Kidney capillary endothelial cell (primary cell): ENCODE measurements at regions not wholly inside any gene's neighbourhood (a gene's known extent, or its start where the extent isn't known, plus 50 kb on each side); places are given as distances from the start of the nearest gene placed in this dataset.

ENCODE experiments used
- DNase-seq: peaks from one replicate; pipeline ENCODE4 v3.0.0-alpha.2; 2018; ENCODE audit warnings: low spot score

DNA sequence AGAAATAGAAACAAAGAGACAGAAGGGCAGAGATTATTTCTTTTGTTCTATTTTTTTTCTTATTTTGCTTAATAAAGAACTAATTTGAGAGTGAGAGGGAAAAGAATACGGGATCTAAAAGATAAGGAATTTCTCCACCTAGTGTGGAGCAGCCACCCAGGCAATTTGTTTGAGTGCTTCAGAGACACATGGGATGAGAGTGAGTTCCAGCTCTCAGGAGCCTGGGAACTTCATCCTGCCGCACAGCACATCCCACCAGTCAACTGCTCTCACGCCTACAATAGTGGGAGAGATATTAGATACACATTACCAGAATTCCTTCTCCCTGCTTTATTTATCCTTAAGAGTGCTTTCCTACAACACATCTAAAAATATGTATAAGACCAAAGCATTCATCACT, 946.4 kb downstream of the PDHA2 start:
- no peak for DNase-seq

DNA sequence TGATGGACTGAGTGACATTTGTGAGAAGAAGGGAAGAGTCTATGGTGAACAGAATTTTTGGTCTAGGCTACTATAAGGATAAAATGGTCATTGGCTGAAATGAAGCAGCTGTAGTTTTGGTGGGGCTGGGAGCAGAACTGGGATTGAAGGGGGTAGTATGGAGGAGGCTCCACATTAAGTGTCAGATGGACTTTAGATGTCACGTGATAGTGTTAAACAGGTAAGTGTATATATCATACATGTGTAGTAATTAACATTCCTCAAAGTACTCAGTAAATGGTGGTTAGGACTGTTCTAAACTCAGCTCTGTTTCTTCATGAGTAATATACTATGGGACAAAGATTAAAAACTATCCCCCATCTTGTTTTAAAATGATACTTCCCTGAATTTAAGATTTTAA, 947.9 kb downstream of the PDHA2 start:
- DNase-seq: no peak

DNA sequence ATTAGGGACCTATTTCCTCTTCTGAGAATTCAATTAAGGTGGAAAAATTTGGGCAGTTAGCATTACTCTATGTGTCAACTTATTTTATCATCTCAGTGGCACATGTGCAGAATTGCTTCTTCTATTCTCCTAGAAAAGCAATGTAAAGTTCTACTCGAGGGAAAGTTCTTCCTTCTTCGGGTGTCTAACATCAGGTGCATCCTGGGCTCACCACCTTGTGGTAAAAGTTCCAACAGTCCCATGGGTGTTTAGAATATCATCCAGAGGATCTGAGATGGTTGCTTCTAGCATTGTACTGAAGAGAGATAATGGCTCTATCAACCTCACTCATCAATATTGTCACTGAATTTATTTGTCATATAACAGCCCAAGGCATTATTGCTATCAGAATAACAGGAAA, 969.7 kb downstream of the PDHA2 start:
- DNase-seq: no peak

DNA sequence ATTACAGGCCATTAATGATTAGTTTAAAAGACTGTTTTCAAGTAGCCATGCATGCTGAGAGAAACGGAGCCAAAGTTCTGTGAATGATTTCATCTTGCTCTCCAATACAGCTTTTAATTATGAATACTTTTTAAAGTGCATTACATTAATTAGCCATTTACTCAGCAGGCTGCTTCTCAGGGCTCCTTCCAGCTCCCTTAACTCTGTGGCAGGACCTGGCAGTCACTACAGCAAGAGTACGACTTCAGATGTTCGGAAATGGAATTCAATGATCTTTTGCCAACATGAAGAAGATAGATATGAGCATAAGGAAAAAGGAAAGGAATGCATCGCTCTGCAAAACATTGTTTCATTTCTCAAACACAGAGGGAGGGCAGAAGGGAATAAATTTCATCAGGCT, 987.2 kb downstream of the PDHA2 start:
- DNase-seq: no peak

DNA sequence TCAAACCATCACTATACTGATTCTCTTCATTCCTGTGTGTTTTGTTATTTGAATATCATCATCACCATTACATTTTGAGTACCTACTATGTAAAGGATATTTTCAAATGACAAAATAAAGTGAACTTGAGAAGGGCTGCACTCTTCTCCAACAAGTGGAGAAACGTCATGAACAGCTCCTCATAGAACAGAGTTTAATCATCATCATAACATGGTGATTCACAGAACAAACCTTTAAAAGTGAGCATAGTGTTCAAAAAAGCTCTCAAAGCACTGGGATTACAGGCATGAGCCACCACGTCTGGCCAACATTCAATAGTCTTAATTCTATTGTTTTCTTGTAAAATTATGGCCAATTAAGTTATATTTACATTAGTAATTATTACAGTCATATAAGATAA, 993.9 kb downstream of the PDHA2 start:
- no peak for DNase-seq

DNA sequence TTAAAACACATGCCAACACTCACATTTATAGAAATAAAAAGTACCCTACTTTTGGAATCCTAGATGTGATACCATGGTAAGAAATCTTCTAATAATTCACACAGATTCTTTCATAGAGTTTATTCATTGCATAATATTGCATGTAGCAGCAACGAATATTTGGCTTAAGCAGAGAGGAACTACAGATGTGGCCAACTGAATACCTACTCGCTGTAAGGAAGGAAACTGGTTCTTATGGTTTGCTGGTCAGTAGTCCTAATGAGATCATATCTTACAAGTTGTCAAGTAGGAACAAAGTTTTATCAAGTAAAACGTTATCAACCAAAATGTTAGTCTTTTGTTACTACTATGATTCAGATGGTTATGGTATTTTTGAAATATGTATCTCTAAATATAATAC, 996.1 kb downstream of the PDHA2 start:
- no peak for DNase-seq

DNA sequence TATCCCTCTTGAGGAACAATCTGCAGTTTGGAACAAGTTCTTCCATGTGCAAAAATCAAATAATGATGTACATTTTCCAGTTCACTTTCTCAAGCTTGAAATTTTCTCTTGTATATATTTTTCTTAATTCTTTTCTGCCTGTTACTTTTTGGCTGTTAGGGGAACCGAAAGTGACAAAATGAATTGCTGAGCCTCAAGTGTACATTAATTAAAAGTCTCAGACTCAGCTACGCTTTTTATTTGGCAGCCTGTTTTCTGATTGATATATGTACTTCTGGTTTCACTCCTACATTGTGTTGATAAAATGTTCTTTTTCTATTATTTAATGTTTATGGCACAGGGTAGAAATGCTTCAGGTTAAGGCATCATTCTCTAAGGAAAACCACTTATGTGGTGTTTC, 999.5 kb downstream of the PDHA2 start:
- no peak for DNase-seq

DNA sequence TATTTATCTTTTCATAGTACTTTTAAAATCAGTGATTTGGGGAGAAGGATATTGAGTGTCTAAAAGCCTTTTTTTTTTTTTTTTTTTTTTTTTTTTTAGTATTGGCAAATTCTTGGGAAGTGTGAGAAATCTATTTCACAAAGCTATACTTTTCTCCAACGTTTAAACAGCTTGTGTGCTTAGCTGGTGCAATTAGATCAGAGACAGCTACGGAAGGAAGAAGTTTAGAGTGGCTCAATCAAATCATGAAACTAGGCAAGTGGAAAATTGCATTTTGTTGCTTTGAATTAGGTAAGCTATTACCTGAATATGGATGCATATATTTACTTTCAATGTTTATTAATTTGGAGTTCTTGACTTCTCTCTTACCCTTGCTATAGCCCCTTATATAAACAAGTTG, 1001.9 kb downstream of the PDHA2 start:
- no peak for DNase-seq

DNA sequence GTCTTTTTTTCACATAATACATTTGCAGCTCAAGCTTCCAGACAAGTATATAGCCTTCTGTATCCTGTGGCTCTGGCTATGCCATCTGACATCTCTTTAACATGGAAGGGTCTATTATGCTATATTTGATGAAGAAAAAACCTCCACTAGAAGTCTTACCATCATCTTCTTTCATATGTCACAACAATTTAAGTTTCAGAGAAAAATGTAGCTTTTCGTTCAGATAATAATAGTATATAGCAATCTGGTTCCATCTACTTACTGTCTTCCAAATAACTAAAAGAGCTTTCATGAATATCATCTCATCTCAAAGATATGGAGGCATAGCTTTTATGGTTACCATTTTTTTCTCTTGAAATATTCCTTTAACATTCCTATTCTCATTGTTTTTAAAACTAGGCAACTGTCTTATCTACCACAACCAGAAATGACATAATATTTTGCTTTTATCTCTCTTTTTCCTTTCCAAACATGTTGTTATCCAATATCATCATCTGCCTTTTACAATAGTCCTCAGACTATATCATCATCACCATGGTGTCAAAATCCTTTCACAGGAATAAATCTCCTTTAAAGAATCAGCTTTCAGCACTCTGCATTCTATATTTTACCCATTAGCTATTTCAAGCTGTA, 1005.1 kb downstream of the PDHA2 start:
- no peak for DNase-seq

DNA sequence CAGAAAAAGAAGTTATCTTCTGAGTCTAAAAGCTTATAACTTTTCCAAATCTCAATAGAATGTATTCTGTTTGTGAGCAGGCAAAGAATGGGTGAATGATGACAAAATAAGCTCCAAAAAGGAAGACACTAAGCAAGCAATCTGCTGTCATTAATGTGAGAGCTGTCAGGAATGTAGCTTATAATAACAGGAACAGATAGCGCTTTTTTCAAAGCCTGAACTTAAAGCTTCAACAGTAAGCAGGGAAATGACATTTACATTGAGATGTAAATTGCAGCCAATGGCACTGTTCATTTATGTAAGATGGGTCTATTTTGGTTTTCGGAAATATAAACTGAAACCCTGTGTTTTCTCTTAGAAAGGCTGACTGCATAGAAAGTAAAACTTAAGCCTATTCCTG, 1005.9 kb downstream of the PDHA2 start:
- no peak for DNase-seq

DNA sequence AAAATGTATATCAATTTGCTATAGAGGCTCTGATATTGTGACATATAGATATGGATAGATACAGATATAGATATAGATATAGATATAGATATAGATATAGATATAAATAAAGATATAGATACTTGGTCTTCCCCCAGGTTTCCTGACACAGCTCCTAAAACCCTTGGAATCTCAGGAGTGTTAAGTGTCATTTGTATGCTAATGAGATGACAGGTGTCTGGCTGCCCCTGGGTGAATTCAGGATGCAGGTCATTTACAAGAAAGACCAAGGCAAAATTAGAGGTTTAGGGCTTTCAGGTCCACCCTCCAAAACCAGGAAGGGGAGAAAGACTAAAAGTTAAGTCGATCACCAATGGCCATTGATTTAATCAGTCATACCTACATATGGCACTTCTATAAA, 1034.8 kb downstream of the PDHA2 start:
- DNase-seq: no peak

DNA sequence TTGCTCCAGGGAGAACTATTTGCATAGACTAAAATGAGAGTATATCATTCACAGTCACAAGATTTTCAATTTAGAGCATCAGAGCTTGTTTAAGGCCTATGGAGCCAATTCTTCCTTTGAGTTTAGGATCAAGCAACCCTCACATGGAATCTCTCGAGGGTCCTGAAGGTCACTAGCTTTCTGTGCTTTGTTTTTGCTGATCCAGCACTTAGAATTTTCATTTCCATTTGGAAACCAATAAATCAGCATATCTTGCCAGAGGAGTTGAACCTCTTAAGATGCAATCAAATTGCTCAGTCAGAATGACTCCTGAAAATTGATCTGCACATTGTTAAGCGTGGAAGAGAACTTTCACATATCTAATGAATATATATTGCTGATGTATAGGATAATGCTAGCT, 1039.6 kb downstream of the PDHA2 start:
- no peak for DNase-seq

DNA sequence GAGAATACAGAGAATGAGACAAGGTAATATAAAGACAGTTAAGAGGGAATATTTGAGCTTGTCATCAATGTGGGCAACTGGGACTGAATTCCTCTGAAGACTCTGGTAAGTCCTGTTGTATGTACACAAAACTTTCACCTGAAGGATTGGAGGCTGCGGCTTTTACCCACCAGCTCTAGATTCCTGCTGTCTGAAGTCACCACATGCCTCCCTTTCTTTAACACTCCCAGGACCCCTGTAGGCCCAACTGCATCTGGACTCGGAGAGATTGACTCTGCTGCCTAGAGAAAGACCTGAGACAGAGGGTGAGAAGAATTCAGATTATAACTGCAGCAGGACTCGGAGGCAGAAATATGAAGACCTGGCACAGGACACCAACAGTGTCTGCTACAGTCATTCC, 1048.0 kb downstream of the PDHA2 start:
- DNase-seq: no peak

DNA sequence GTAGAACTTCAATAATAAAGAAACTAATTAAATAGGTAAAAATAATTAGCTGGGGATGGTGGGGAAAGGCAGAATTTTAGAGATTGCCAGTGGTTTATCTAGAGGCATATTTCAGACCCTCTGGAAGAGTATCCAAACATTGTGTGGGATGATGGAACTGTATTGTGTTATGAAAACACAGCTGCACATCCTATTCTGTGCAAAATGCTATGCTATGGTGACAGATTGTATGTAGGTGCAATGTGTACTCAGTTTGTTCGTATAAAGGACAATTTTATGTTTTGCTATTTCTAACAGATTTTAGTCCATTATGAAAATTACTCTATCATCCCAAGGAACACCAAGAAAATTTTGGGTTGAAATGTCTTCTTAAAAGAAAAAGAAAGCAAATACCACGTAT, 1054.7 kb downstream of the PDHA2 start:
- no peak for DNase-seq

DNA sequence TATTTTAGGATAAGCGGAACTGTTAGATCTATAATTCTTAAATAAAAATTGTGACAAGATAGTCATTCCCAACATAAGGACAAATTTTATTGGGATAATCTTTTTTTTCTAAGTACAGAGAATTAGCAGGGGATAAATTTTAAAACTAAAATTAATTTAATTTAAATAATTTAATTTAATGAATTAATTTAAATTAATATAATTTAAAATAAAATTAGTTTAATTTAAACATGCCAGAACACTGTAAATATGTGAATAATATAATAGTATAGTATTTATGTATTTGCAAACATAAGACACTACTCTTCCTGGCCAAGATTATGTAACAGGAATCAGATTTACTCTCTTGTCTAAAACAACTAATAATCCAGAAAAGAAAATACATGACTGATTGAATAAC, 1055.9 kb downstream of the PDHA2 start:
- DNase-seq: no peak

DNA sequence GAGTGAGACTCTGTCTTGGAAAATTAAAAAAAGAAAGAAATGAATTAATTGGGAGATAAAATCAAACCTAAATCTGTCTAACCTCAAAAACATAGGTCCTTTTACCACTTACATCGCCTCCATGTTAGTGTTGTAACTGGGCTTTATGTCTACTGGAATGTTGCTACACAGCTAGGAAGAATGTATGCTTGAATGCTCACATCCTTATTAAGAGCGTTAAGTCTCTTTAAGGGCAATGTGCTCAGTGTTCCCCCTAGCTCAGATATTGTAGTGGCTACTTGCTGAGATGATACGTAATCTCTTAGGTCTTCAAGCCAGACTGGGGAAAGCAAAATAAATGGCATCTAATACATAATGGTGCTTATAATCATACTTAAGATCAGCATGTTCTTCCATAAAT, 1072.8 kb downstream of the PDHA2 start:
- no peak for DNase-seq

DNA sequence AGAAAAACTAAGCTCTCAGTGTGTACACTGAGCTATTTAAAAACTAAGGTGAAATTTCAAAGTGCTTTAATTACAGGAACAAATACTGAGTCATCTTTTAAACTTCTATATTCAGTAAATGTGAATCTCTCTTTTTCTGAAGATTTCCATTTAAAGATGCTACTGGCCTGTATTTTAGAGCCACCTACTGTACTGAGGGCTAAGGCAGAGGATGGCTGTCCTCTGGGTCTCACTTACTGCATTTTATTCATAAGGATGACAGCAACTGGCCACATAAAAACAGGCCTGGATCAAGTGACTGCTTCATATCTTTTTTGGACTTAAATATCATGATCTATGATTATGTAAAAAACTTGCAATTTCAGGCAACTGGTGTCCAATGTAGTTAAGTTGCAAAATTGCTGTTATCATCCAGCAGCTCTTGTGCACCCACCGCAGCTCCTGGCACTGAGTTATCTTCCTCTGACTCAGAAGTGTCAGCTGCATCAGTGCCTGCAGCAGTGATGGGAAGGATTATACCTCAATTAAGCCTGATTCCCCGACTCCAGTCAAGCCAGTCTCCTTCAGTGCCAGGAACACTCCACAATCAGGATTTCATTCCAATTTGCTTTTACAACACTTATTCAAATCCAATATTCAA, 1073.7 kb downstream of the PDHA2 start:
- no peak for DNase-seq

DNA sequence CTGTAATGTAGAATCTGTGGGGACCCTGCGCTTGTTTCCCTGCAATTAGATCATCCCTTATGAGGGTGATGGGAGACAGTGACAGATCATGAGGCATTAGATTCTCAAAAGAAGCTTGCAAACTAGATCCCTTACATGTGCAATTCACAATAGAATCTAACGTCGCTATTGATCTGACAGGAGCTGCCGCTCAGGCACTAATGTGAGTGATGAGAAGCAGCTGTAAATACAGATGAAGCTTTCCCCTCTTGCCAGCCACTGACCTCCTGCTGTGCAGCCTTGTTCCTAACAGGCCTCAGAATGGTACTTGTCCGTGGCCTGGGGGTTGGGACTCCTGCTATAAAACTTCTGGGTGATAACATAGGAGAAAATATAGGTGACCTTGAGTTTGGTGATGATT, 1076.8 kb downstream of the PDHA2 start:
- DNase-seq: no peak

DNA sequence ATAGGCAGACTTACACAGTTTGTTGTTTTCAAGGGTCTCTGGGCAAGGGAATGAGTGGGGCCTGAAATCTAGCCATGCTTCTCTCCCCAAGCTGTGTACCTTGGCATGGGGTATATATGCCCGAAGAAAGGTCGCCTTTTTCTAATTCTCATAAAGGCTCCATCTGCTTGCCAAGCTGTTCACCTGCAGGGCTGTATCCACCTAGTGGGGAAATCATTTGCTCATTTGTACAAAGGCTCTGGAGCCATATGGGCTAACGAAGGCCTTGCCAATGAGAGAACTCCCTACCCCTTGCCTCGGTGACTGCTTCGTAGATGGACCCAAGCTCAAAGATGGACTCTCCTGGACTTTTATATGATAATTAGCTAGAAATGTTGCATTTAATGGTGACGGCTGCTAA, 1097.0 kb downstream of the PDHA2 start:
- no peak for DNase-seq

DNA sequence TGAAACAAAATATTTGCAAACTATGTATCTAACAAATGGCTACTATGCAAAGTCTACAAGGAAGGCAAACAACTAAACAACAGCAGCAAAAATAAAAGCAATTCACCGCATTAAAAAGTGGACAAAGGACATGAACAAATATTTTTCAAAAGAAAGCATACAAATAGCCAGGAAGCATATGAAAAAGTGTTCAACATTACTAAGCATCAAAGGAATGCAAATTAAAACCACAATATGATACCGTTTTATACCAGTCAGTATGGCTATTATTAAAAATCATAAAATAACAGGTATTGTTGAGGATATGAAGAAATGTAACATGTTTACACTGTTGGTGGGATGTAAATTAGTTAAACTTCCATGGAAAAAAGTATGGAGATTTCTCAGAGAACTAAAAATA, 1106.7 kb downstream of the PDHA2 start:
- no peak for DNase-seq

DNA sequence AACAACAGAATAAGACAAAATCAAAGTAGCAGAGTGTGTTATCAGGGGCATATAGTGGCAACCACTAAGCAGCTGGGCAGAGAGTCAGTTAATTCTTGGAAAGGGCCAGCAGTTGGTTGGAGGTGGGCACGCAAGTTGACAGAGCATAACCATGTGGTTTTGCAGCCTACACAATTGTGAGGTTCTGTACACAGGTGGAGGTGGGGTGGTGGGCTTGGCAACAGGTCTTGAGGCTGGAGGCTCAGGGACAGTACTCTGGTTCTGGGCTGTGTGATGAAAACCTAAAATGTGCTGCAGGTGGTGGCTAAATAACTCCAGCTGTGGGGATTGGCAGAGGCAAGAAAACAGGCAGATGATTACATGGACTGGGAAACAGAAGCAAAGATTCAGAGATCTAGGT, 1112.7 kb downstream of the PDHA2 start:
- no peak for DNase-seq

DNA sequence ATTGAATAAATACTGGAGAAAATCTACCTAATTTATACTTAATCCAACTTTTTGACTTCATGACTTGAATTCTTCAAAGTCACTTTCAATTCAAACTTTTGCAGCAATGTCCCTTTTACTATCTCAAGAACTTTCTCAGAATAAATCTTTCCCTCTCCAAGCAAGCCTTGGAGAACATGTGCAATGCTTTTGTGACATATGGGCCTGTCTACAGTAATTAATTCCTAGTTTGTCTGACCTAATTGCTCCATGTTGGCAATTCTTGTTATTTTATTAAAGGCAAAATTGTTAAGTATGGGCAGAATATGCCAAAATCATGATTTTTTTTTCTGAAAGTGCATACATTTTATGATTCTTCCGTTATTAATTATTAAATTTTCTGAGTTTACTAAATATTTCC, 1115.3 kb downstream of the PDHA2 start:
- no peak for DNase-seq

DNA sequence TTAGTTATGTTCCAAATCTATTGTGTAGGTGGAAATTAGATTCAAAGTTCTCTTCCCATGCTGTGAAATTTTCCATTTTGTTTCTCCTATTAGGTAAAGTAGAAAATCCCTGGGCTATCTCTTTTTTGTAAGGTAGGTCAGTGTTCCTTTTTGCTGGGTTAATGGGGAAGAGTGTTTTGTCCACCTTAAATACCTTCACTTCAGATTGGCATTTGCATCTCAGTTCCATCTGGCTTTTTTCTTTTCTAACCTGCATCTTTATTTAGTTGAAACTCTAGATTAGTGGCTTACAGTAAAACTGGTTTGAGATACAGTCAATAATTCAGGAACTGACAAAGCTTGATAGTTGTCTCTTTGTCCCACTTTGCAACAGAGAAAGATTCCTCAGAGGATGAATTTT, 1115.8 kb downstream of the PDHA2 start:
- DNase-seq: no peak

DNA sequence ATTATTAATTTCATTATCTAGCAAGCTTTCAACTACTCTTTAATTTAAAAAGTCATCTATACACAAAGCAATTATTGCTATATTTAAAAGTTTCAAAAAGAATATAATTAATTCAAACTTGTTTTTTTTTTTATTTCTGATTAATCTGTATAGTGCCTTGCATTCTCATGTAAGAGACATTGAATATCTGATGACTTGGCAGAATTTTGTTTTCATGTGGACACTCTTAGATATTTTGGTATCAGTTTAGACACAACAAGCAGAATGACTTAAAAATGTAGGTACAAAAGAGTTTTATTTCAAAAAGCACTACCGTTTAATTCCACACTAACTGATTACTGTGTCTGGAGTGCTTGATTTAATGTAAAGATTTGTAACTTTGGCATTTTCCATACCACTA, 1129.6 kb downstream of the PDHA2 start:
- DNase-seq: no peak

DNA sequence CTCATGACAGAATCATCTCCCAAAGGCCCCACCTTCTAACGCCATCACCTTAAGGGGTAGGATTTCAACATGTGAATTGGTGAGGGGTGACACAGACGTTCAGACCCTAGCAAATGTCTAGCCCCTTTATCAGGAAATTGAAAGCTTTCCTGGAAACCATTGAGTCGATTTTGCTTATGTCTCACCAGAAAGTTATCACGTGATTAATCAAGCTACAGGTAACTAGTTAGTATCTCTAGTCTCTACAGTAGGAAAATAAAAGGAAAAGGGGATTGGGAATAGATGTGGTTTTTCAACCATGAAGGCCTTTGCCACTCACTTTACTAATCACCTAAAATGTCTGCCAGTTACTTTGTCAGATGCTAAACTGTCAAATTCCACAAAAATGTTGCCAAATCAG, 1133.0 kb downstream of the PDHA2 start:
- no peak for DNase-seq
